GM12878 (cell line): ENCODE measurements at regions not wholly inside any gene's neighbourhood (a gene's known extent, or its start where the extent isn't known, plus 50 kb on each side); places are given as distances from the start of the nearest gene placed in this dataset.

Source experiments
- ATAC-seq: fragments of 200-7000 bp; cut with Tn5 transposase; 3 replicates; pipeline ENCODE4 v1.9.1; 2020; ENCODE audit warnings: mild to moderate bottlenecking, moderate library complexity
- BruUV-seq: library from RNA; stranded (reverse); fragments of 400-500 nt; replicated peaks from 2 replicates; lab custom pipeline; 2021; lab: Mats Ljungman, UMichigan
- CTCF ChIA-PET: fragments of 300-600 bp; sonication (Branson Sonifier 250); formaldehyde crosslinking; extraction: SDS; loops from one replicate; lab custom pipeline; 2021; ENCODE audit warnings: inconsistent platforms; lab: Yijun Ruan, JAX
- POLR2A ChIA-PET: fragments of 350-600 bp; formaldehyde crosslinking; extraction: SDS; loops from one replicate; lab custom pipeline; 2021; ENCODE audit warnings: inconsistent platforms; lab: Charles Lee
- RAD21 ChIA-PET: fragments of 300-600 bp; sonication (Branson Sonifier 250); formaldehyde crosslinking; loops from one replicate; lab custom pipeline; 2023; ENCODE audit warnings: antibody characterized with exemption; ENCODE audit not compliant: unreplicated experiment; lab: Charles Lee
- SMC1A ChIA-PET: fragments of 300-600 bp; sonication (Branson Sonifier 250); formaldehyde crosslinking; loops from one replicate; lab custom pipeline; 2023; ENCODE audit not compliant: unreplicated experiment, uncharacterized antibody; lab: Charles Lee
- DNase-seq: peaks from one replicate; pipeline ENCODE4 v3.0.0-alpha.2; 2011; ENCODE audit warnings: low read depth, low spot score
- FAIRE-seq: peaks from 3 replicates; lab custom pipeline; 2011; peaks lifted over from hg19 to GRCh38; lab: Jason Lieb, UNC
- H2AFZ ChIP-seq: 2 replicates; pipeline ENCODE4 v1.6.0; 2011; ENCODE audit warnings: low read depth, low read length, control low read depth; ENCODE audit not compliant: control insufficient read depth
- H3K27ac ChIP-seq: 2 replicates; pipeline ENCODE4 v1.5.1; 2011; ENCODE audit warnings: control low read depth; ENCODE audit not compliant: control insufficient read depth, insufficient read depth
- H3K27me3 ChIP-seq, 2 experiments: replicated peaks in 1 of 2; 2 replicates each; pipeline versions ENCODE4 v1.6.0 to v1.6.1; 2011; ENCODE audit warnings: low read length in 1 of 2; ENCODE audit not compliant: control insufficient read depth in 2 of 2, insufficient read depth in 2 of 2
- H3K36me3 ChIP-seq, 2 experiments: 2 replicates each; pipeline ENCODE4 v1.5.1; 2011; ENCODE audit warnings: low read length in 1 of 2; ENCODE audit not compliant: control insufficient read depth in 2 of 2, insufficient read depth in 2 of 2
- H3K4me1 ChIP-seq: 2 replicates; pipeline ENCODE4 v1.6.1; 2011; ENCODE audit warnings: mild to moderate bottlenecking, low read length, moderate library complexity, mixed read lengths; ENCODE audit not compliant: control insufficient read depth, insufficient read depth
- H3K4me2 ChIP-seq: 2 replicates; pipeline ENCODE4 v1.6.0; 2011; ENCODE audit warnings: control low read depth; ENCODE audit not compliant: control insufficient read depth, insufficient read depth
- H3K4me3 ChIP-seq: fragments of 200-600 bp; sonication (generic); 2 replicates; pipeline ENCODE4 v1.5.1; 2016
- H3K79me2 ChIP-seq: 2 replicates; pipeline ENCODE4 v1.6.0; 2011; ENCODE audit warnings: low read length; ENCODE audit not compliant: control insufficient read depth, insufficient read depth
- H3K9ac ChIP-seq: 2 replicates; pipeline ENCODE4 v1.8.0; 2011; ENCODE audit warnings: low read length, control low read depth, mixed read lengths; ENCODE audit not compliant: control insufficient read depth, insufficient read depth
- H3K9me3 ChIP-seq: replicated peaks from 3 replicates; pipeline ENCODE4 v1.5.1; 2011; ENCODE audit warnings: mild to moderate bottlenecking, low read length; ENCODE audit not compliant: control insufficient read depth, insufficient read depth
- H4K20me1 ChIP-seq: 2 replicates; pipeline ENCODE4 v1.6.0; 2011; ENCODE audit not compliant: control insufficient read depth, insufficient read depth
- BCLAF1 ChIP-seq: fragments of 450-650 bp; IDR thresholded peaks from 2 replicates; pipeline ENCODE4 v1.6.1; 2017; ENCODE audit warnings: antibody characterized with exemption, mild to moderate bottlenecking, moderate library complexity
- CBX3 ChIP-seq: fragments of 200-600 bp; sonication (generic); IDR thresholded peaks from 2 replicates; pipeline ENCODE4 v1.6.1; 2016; ENCODE audit warnings: low read depth, borderline replicate concordance
- CBX5 ChIP-seq: sonication (generic); IDR thresholded peaks from 2 replicates; pipeline ENCODE4 v1.6.1; 2016; ENCODE audit warnings: low read depth, moderate library complexity, mild to moderate bottlenecking, inconsistent platforms
- EZH2 ChIP-seq: IDR thresholded peaks from 2 replicates; pipeline ENCODE4 v1.6.1; 2012; ENCODE audit warnings: low read depth, mild to moderate bottlenecking, control low read depth, inconsistent platforms, low read length, borderline replicate concordance; ENCODE audit not compliant: control insufficient read depth
- KAT2A ChIP-seq: conservative IDR thresholded peaks from 2 replicates; pipeline ENCODE4 v1.6.1; 2011; ENCODE audit warnings: low read depth, low read length; ENCODE audit not compliant: control insufficient read depth
- NR2F1 ChIP-seq: fragments of 450-650 bp; conservative IDR thresholded peaks from 2 replicates; pipeline ENCODE4 v1.6.1; 2017; ENCODE audit warnings: mild to moderate bottlenecking
- PAX5 ChIP-seq: IDR thresholded peaks from 2 replicates; pipeline ENCODE4 v1.6.1; 2011; ENCODE audit warnings: low read depth, low read length, borderline replicate concordance
- PBX3 ChIP-seq: IDR thresholded peaks from 2 replicates; pipeline ENCODE4 v1.6.1; 2011; ENCODE audit warnings: mild to moderate bottlenecking, low read depth, low read length, moderate library complexity; ENCODE audit not compliant: insufficient replicate concordance
- PML ChIP-seq: IDR thresholded peaks from 2 replicates; pipeline ENCODE4 v1.6.1; 2012; ENCODE audit warnings: low read length, inconsistent platforms
- POU2F2 ChIP-seq: IDR thresholded peaks from 3 replicates; pipeline ENCODE4 v1.6.1; 2011; ENCODE audit warnings: low read depth, mild to moderate bottlenecking, low read length, borderline replicate concordance
- RELA ChIP-seq: fragments of 450-650 bp; IDR thresholded peaks from 2 replicates; pipeline ENCODE4 v1.8.0; 2014; ENCODE audit warnings: borderline replicate concordance; ENCODE audit not compliant: partially characterized antibody
- SMAD1 ChIP-seq: fragments of 450-650 bp; IDR thresholded peaks from 2 replicates; pipeline ENCODE4 v1.6.1; 2018; ENCODE audit warnings: mild to moderate bottlenecking, low read depth; ENCODE audit not compliant: partially characterized antibody
- ZBED1 ChIP-seq: IDR thresholded peaks from 2 replicates; pipeline ENCODE4 v1.6.1; 2016; ENCODE audit warnings: borderline replicate concordance
- ZBTB11 ChIP-seq: fragments of 450-650 bp; formaldehyde crosslinking; IDR thresholded peaks from 2 replicates; pipeline ENCODE4 v1.5.0; 2022; ENCODE audit warnings: mild to moderate bottlenecking, missing genetic modification characterization
- WGBS: methylation state at CpG from one replicate; pipeline ENCODE4 v1.1.6; 2016; ENCODE audit warnings: low lambda C conversion rate; ENCODE audit not compliant: insufficient replicate concordance, insufficient coverage; ENCODE audit errors: missing lambda C conversion rate; 5-methylcytosine and 5-hydroxymethylcytosine counted together
- in situ Hi-C: fragments of 300-500 bp; cut with MboI; formaldehyde crosslinking; loops from 9 replicates; pipeline ENCODE4 v1.14.3; 2018; ENCODE audit warnings: mixed read lengths
- intact Hi-C: fragments of 100-400 bp; cut with micrococcal nuclease; formaldehyde crosslinking; loops from one replicate; pipeline ENCODE4 v1.14.2; 2022; ENCODE audit not compliant: unreplicated experiment

DNA sequence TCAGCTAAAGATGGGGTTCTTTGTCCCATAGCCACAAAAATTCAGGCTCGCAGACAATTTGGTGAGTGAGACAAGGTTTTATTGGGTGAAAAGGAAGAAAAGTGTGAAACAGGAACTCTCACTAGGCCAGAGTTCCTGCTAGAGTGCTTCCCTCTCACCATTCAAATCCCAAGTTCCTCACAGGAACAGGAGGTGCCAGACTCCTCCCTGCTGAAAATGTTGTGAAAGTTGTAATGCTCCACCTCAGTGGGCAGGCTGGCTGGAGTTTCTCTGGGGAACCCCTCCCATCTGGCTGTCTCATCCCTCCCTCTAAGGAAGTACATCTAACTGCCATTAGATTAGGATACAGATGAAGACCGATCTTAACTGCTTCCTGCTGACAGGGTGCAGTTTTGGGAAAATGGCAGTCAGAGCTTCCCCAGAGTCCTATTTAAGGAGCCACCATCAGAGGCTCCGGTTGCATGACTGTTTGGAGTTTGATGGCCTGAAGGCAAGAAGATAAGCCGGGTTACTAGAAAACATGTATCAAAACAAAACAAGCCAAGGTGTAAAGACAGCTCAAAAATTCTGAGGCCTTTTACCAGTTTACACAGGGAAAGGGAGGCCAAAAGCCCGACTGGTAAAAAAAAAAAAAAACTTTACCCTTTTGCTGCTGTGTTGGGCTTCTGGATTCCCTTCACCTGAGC, 127.6 kb downstream of the FSCB start (continued):
- TF ChIP-seq PBX3 (no peak), EZH2 (no peak), CBX3 (no peak), BCLAF1 (no peak), ZBED1 (no peak)

- ChIA-PET SMC1A (no interaction called here), CTCF (no interaction called here), POLR2A (no interaction called here), RAD21 (no interaction called here)
- Histone ChIP-seq H3K36me3 (no peaks in the 10 kb centered on the region), H3K79me2 (no peaks in the 10 kb centered on the region), H2AFZ (no peak overlapping the region), H3K9ac (no peak overlapping the region), H3K27ac (no peak overlapping the region), H3K4me3 (no peak overlapping the region), H3K9me3 (no peaks in the 10 kb centered on the region; the same call in 1 of the 3 replicates), H3K27me3 (no peaks in the 10 kb centered on the region), H3K4me1 (no peaks in the 10 kb centered on the region), H3K4me2 (no peak overlapping the region), H4K20me1 (no peaks in the 10 kb centered on the region)
- in situ Hi-C loops, result no loop called here
- FAIRE-seq (no peak), DNase-seq (no peak), ATAC-seq (no peak)
- intact Hi-C loops, result no loop called here
- BruUV-seq, result no TSS peak
- 13% methylated on average over 1 of the region's 1 CpG for WGBS
- no peak for TF ChIP-seq NR2F1
- TF ChIP-seq KAT2A, result no peak
- TF ChIP-seq SMAD1, result no peak
- TF ChIP-seq PML, result no peak
- TF ChIP-seq PAX5, result no peak
- TF ChIP-seq CBX5, result no peak
- TF ChIP-seq EZH2, result no peak
- TF ChIP-seq POU2F2, result no peak
- TF ChIP-seq RELA, result no peak
- TF ChIP-seq ZBTB11 (CRISPR knock-in tag), result no peak
- TF ChIP-seq ZBED1, result no peak
Observed at GRCh38 chr14:44374906-44375305, 132.2 kb downstream of the FSCB start.
